Osteocyte (in vitro differentiated cells): ENCODE measurements at regions not wholly inside any gene's neighbourhood (a gene's known extent, or its start where the extent isn't known, plus 50 kb on each side); places are given as distances from the start of the nearest gene placed in this dataset.

ENCODE experiments used
- DNase-seq: peaks from one replicate; pipeline ENCODE4 v3.0.0; 2021; ENCODE audit warnings: mixed read lengths; ENCODE audit not compliant: unreplicated experiment; ENCODE audit errors: extremely low spot score
- H3K27ac Mint-ChIP-seq: one replicate; pipeline ENCODE4 v1.8.0; 2021; ENCODE audit warnings: mild to moderate bottlenecking, mixed read lengths; ENCODE audit not compliant: unreplicated experiment
- H3K27me3 Mint-ChIP-seq: one replicate; pipeline ENCODE4 v1.8.0; 2021; ENCODE audit warnings: mixed read lengths; ENCODE audit not compliant: unreplicated experiment
- H3K36me3 Mint-ChIP-seq: one replicate; pipeline ENCODE4 v1.8.0; 2021; ENCODE audit warnings: mixed read lengths; ENCODE audit not compliant: unreplicated experiment
- H3K4me1 Mint-ChIP-seq: one replicate; pipeline ENCODE4 v1.8.0; 2021; ENCODE audit warnings: mixed read lengths; ENCODE audit not compliant: unreplicated experiment
- H3K4me3 Mint-ChIP-seq: one replicate; pipeline ENCODE4 v1.8.0; 2021; ENCODE audit warnings: mild to moderate bottlenecking, moderate library complexity, mixed read lengths; ENCODE audit not compliant: unreplicated experiment
- H3K9me3 Mint-ChIP-seq: one replicate; pipeline ENCODE4 v1.8.0; 2021; ENCODE audit warnings: mixed read lengths; ENCODE audit not compliant: unreplicated experiment
- TF ChIP-seq, protein P1 (sequence below): fragments of 200-600 bp; sonication (generic); IDR thresholded peaks from 2 replicates; pipeline ENCODE4 v1.5.0; 2021; ENCODE audit warnings: antibody characterized with exemption, mild to moderate bottlenecking, moderate library complexity

DNA sequence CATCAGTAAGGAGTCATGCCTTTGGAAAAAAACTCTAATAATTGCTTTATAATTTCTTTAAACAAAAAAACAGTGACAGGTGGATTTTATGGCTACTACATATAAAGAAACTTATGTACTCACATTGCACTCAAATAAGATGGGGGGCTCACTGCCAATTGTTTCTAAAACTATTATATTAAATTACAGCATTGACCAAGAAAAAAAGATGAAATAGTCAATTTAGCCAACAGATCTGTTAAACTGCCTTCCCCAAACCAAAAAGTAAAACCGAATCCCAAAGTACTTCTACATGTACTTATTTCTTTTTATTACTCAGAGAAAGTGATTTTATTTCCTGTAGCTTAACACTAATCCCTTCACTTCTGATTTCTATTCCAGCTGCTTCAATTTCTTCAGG, 716.8 kb upstream of the SLITRK5 start:
- H3K27me3 Mint-ChIP-seq, result no peaks in the 10 kb centered on the region

DNA sequence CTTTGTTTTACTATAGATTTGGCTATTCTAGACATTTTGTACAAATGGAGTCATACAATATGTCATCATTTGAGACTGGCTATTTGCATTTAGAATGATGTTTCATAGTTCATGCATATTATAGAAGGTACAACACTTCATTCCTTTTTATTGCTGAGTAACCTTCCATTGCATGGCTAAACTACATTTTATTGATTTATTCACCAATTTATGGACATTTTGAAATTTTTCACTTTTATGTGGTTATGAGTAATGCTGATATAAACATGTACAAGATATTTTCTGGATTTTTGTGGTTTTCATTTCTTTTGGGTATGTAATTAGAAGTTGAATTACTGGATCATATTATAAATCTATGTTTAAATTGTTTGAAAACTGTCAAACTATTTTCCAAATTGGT, 710.3 kb upstream of the SLITRK5 start:
- Mint-ChIP-seq H3K27me3 (no peaks in the 10 kb centered on the region), H3K27ac (no peak overlapping the region), H3K4me1 (no peaks in the 10 kb centered on the region), H3K36me3 (no peaks in the 10 kb centered on the region), H3K9me3 (peaks cover 3% of the 10 kb centered on the region), H3K4me3 (no peak overlapping the region)
- TF ChIP-seq, protein P1, sequence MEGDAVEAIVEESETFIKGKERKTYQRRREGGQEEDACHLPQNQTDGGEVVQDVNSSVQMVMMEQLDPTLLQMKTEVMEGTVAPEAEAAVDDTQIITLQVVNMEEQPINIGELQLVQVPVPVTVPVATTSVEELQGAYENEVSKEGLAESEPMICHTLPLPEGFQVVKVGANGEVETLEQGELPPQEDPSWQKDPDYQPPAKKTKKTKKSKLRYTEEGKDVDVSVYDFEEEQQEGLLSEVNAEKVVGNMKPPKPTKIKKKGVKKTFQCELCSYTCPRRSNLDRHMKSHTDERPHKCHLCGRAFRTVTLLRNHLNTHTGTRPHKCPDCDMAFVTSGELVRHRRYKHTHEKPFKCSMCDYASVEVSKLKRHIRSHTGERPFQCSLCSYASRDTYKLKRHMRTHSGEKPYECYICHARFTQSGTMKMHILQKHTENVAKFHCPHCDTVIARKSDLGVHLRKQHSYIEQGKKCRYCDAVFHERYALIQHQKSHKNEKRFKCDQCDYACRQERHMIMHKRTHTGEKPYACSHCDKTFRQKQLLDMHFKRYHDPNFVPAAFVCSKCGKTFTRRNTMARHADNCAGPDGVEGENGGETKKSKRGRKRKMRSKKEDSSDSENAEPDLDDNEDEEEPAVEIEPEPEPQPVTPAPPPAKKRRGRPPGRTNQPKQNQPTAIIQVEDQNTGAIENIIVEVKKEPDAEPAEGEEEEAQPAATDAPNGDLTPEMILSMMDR, result no peak
- no peak for DNase-seq

More for the DNA sequence above, 716.8 kb upstream of the SLITRK5 start:
- no peak overlapping the region for H3K4me3 Mint-ChIP-seq
- H3K27ac Mint-ChIP-seq, result no peak overlapping the region
- no peaks in the 10 kb centered on the region for H3K36me3 Mint-ChIP-seq
- TF ChIP-seq, protein P1, result no peak
- no peaks in the 10 kb centered on the region for H3K4me1 Mint-ChIP-seq
- H3K9me3 Mint-ChIP-seq, result peaks cover 3% of the 10 kb centered on the region
- no peak for DNase-seq

DNA sequence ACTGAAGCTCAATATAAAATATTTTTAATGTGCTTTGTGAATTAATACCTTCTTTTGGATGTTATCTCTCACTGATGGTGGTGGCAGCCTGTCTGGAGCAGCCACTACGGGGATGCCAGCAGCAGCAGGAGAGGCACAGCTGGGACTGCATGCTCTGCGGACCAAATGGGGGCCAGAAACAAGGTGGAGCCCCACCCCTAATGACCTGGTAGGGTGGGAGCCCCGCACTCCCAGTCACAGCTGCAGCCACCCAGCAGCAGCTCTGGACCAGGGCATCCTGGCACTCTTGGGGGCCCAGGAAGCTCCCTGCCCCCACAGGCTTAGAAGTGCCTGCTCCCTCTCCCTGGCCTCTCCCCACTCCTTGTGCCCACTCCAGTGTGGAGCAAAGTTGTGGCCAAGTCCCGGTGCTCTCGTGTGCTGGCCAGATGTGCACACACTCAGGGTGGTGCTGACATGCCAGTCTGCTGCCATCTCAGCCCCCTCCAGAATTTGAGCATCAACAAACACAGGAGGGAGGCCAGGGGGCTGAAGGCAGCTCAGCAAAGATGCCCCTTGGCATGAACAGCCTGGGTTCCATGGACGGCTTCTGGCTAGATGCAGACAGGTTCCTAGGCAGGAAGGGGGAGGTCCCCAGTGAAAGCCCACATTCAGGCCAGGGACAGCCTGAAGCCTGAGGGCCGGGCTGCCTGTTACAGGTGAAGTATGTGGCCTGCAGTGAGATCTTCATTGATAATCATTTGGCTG, 696.7 kb upstream of the SLITRK5 start:
- TF ChIP-seq, protein P1, result no peak
- Mint-ChIP-seq H3K9me3 (no peaks in the 10 kb centered on the region), H3K4me3 (no peak overlapping the region), H3K27me3 (peaks cover 3% of the 10 kb centered on the region), H3K36me3 (no peaks in the 10 kb centered on the region), H3K27ac (no peak overlapping the region), H3K4me1 (no peaks in the 10 kb centered on the region)
- DNase-seq, result no peak

DNA sequence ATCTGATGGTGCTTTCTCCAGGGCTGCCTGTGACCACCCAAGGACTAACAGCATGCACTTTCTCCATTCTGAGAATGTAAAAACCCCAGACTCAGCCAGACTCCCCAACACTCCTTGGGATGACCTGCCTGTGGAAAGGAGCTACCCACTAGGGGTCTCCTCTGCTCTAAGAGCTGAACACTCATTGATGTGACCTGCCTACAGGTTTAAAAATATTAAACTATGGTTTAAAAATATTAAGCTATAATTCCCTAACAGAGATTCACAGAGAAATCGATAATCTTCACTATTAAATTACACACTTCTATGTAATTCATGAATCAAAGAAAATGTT, 696.2 kb upstream of the SLITRK5 start:
- Mint-ChIP-seq H3K36me3 (no peaks in the 10 kb centered on the region), H3K27ac (no peak overlapping the region)
- TF ChIP-seq, protein P1, result peak; percentile 27

DNA sequence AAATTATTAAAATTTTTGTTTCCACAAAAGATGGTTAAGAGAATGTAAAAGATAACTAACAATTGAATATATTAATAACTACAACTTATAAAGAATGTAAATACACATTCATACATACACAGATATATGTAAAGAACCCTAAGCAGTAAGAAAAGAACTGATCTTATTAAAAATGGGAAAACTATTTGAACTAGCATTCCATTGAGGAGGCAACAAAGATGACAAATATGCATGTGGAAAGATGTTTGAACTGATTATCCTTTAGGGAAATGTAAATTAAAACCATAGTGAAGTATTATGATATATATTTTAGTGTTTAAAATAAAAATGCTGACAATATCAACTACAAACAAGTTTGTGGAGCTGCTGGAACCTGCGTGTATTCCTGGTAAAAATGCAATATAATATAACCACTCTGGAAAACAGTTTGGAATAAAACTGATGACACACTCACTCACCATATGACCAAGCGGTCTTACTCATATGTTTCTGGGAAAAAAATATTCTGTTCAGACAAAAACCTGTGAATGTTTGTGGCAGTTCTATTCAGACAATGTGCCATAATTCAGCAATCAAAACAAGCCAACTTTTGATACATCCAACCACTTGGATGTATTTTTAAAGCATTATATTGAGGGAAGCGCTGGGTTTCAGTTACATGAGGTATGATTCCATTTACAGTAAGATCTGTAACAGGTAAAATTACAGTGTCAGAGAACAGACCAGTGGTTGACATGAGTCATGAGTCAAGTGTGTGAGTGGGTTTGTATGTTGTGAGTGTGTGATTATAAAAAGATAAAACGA, 694.4 kb upstream of the SLITRK5 start:
- TF ChIP-seq, protein P1, result no peak
- H3K27ac Mint-ChIP-seq, result no peak overlapping the region
- no peak overlapping the region for H3K4me3 Mint-ChIP-seq
- peaks cover 3% of the 10 kb centered on the region for H3K27me3 Mint-ChIP-seq
- no peaks in the 10 kb centered on the region for H3K4me1 Mint-ChIP-seq
- no peaks in the 10 kb centered on the region for H3K36me3 Mint-ChIP-seq
- no peak for DNase-seq
- no peaks in the 10 kb centered on the region for H3K9me3 Mint-ChIP-seq

More for the DNA sequence above, 696.2 kb upstream of the SLITRK5 start:
- no peak overlapping the region for H3K4me3 Mint-ChIP-seq
- no peak for DNase-seq
- no peaks in the 10 kb centered on the region for H3K4me1 Mint-ChIP-seq
- no peaks in the 10 kb centered on the region for H3K9me3 Mint-ChIP-seq
- peaks cover 3% of the 10 kb centered on the region for H3K27me3 Mint-ChIP-seq
